H1 (cell line): ENCODE measurements at regions not wholly inside any gene's neighbourhood (a gene's known extent, or its start where the extent isn't known, plus 50 kb on each side); places are given as distances from the start of the nearest gene placed in this dataset.

Experiments
- CTCF ChIA-PET: fragments of 300-600 bp; sonication (Branson Sonifier 250); formaldehyde crosslinking; loops from one replicate; lab custom pipeline; 2021; ENCODE audit not compliant: partially characterized antibody; lab: Charles Lee
- POLR2A ChIA-PET: fragments of 300-600 bp; sonication (Branson Sonifier 250); formaldehyde crosslinking; loops from one replicate; lab custom pipeline; 2021; ENCODE audit warnings: inconsistent platforms; ENCODE audit not compliant: partially characterized antibody; lab: Charles Lee
- DNase-seq, 2 experiments: peaks; one replicate each; pipeline versions ENCODE4 v3.0.0 to v3.0.0-alpha.2; 2010 to 2022; ENCODE audit warnings: low spot score in 2 of 2, low read depth in 1 of 2, mixed read lengths in 1 of 2
- FAIRE-seq: peaks from 2 replicates; lab custom pipeline; 2011; peaks lifted over from hg19 to GRCh38; lab: Jason Lieb, UNC
- H2AFZ ChIP-seq: 2 replicates; pipeline ENCODE4 v1.8.1; 2012; ENCODE audit warnings: low read length, inconsistent platforms
- H2AK5ac ChIP-seq: 2 replicates; pipeline ENCODE4 v1.6.1; 2013; ENCODE audit warnings: low read depth, low read length
- H2BK120ac ChIP-seq: replicated peaks from 2 replicates; pipeline ENCODE3; 2013; ENCODE audit warnings: low read depth, low read length, inconsistent platforms
- H2BK12ac ChIP-seq: 2 replicates; pipeline ENCODE4 v1.6.1; 2013; ENCODE audit warnings: low read depth, low read length
- H2BK15ac ChIP-seq: 2 replicates; pipeline ENCODE4 v1.6.1; 2013; ENCODE audit warnings: low read length
- H2BK20ac ChIP-seq: 2 replicates; pipeline ENCODE4 v1.6.1; 2013; ENCODE audit warnings: low read length
- H2BK5ac ChIP-seq: 2 replicates; pipeline ENCODE4 v1.6.1; 2013; ENCODE audit warnings: low read depth, low read length
- H3K14ac ChIP-seq: 2 replicates; pipeline ENCODE4 v1.6.1; 2013; ENCODE audit warnings: inconsistent platforms; ENCODE audit not compliant: insufficient read length
- H3K18ac ChIP-seq: 2 replicates; pipeline ENCODE4 v1.6.1; 2013; ENCODE audit warnings: low read length; ENCODE audit errors: extremely low read depth
- H3K23ac ChIP-seq: 2 replicates; pipeline ENCODE4 v1.6.1; 2013; ENCODE audit warnings: inconsistent platforms; ENCODE audit not compliant: insufficient read length
- H3K23me2 ChIP-seq: 2 replicates; pipeline ENCODE4 v1.6.1; 2013; ENCODE audit warnings: low read depth, low read length
- H3K27ac ChIP-seq: 2 replicates; pipeline ENCODE4 v1.6.1; 2011; ENCODE audit warnings: low read depth, low read length, inconsistent platforms
- H3K27me3 ChIP-seq, 4 experiments: replicated peaks in 1 of 4; 1 replicate in 1 of 4; 2 replicates in 3 of 4; pipeline versions ENCODE4 v1.6.1 to v1.8.1; 2011 to 2013; ENCODE audit warnings: low read length in 3 of 4, mild to moderate bottlenecking in 3 of 4, inconsistent platforms in 2 of 4, mixed read lengths in 2 of 4, moderate library complexity in 1 of 4; ENCODE audit not compliant: control insufficient read depth in 3 of 4, insufficient read depth in 3 of 4; ENCODE audit errors: extremely low read depth in 1 of 4
- H3K36me3 ChIP-seq, 4 experiments: 2 replicates each; pipeline versions ENCODE4 v1.6.1 to v1.8.1; 2011 to 2013; ENCODE audit warnings: mild to moderate bottlenecking in 4 of 4, low read length in 3 of 4, moderate library complexity in 2 of 4, control low read depth in 1 of 4, inconsistent platforms in 1 of 4; ENCODE audit not compliant: insufficient read depth in 4 of 4, control insufficient read depth in 2 of 4
- H3K4ac ChIP-seq: replicated peaks from 2 replicates; pipeline ENCODE3; 2013; ENCODE audit warnings: low read length, low read depth, mixed read lengths, inconsistent platforms; ENCODE audit not compliant: insufficient read length
- H3K4me1 ChIP-seq, 4 experiments: replicated peaks in 1 of 4; 1 replicate in 1 of 4; 2 replicates in 3 of 4; pipeline versions ENCODE4 v1.6.1 to v1.8.1; 2011 to 2013; ENCODE audit warnings: low read length in 3 of 4, inconsistent platforms in 2 of 4, mixed read lengths in 1 of 4; ENCODE audit not compliant: insufficient read depth in 4 of 4, control insufficient read depth in 3 of 4
- H3K4me2 ChIP-seq, 2 experiments: 2 replicates each; pipeline versions ENCODE4 v1.6.1 to v1.8.1; 2011 to 2013; ENCODE audit warnings: low read depth in 2 of 2, low read length in 2 of 2, control low read depth in 1 of 2, inconsistent platforms in 1 of 2, mild to moderate bottlenecking in 1 of 2; ENCODE audit not compliant: insufficient read depth in 1 of 2
- H3K4me3 ChIP-seq, 4 experiments: fragments of 200-600, 300-600 bp in 1 of 4; sonication (generic), shearing (Covaris generic), sonication (Bioruptor Twin) in 1 of 4; 2 replicates each; pipeline versions ENCODE4 v1.5.1 to v1.8.1; 2011 to 2016; ENCODE audit warnings: low read length in 4 of 4, low read depth in 3 of 4, control low read depth in 2 of 4, inconsistent platforms in 2 of 4, mild to moderate bottlenecking in 2 of 4, mixed read lengths in 1 of 4, moderate library complexity in 1 of 4; ENCODE audit not compliant: insufficient read depth in 2 of 4; ENCODE audit errors: extremely low read depth in 1 of 4
- H3K56ac ChIP-seq: replicated peaks from 2 replicates; pipeline ENCODE3; 2013; ENCODE audit warnings: low read depth, mild to moderate bottlenecking, mixed read lengths, low read length, inconsistent platforms; ENCODE audit not compliant: insufficient read length
- H3K79me1 ChIP-seq: 2 replicates; pipeline ENCODE4 v1.6.1; 2013; ENCODE audit warnings: low read depth, low read length, control low read depth
- H3K79me2 ChIP-seq, 2 experiments: 2 replicates each; pipeline versions ENCODE4 v1.6.1 to v1.8.1; 2012 to 2013; ENCODE audit warnings: low read length in 2 of 2, mild to moderate bottlenecking in 2 of 2, inconsistent platforms in 1 of 2; ENCODE audit not compliant: insufficient read depth in 2 of 2, control insufficient read depth in 1 of 2
- H3K9ac ChIP-seq, 4 experiments: replicated peaks in 1 of 4; 1 replicate in 1 of 4; 2 replicates in 3 of 4; pipeline versions ENCODE4 v1.6.1 to v1.8.1; 2011 to 2013; ENCODE audit warnings: low read depth in 3 of 4, low read length in 3 of 4, control low read depth in 2 of 4, mild to moderate bottlenecking in 2 of 4, moderate library complexity in 2 of 4, inconsistent platforms in 1 of 4; ENCODE audit errors: extremely low read depth in 1 of 4
- H3K9me3 ChIP-seq, 2 experiments: 2 replicates each; pipeline versions ENCODE4 v1.6.1 to v1.8.1; 2012 to 2013; ENCODE audit warnings: mild to moderate bottlenecking in 2 of 2, moderate library complexity in 2 of 2, control low read depth in 1 of 2, inconsistent platforms in 1 of 2, low read depth in 1 of 2, low read length in 1 of 2, mixed read lengths in 1 of 2; ENCODE audit not compliant: insufficient read depth in 2 of 2
- H4K20me1 ChIP-seq, 2 experiments: replicated peaks in 1 of 2; 2 replicates each; pipeline versions ENCODE3 to v1.8.1; 2011 to 2013; ENCODE audit warnings: inconsistent platforms in 2 of 2, low read length in 2 of 2, mild to moderate bottlenecking in 1 of 2; ENCODE audit not compliant: insufficient read depth in 2 of 2, control insufficient read depth in 1 of 2
- H4K5ac ChIP-seq: 2 replicates; pipeline ENCODE4 v1.6.1; 2013; ENCODE audit warnings: low read length, low read depth, mixed read lengths, inconsistent platforms; ENCODE audit not compliant: insufficient read length
- H4K8ac ChIP-seq: 2 replicates; pipeline ENCODE4 v1.8.0; 2013; ENCODE audit warnings: mild to moderate bottlenecking, moderate library complexity, low read length, inconsistent platforms; ENCODE audit not compliant: insufficient read depth; ENCODE audit errors: extremely low read depth
- H4K91ac ChIP-seq: replicated peaks from 2 replicates; pipeline ENCODE3; 2013; ENCODE audit warnings: low read length, mixed read lengths, inconsistent platforms; ENCODE audit not compliant: insufficient read length
- GTF2F1 ChIP-seq: IDR thresholded peaks from 2 replicates; pipeline ENCODE4 v1.6.1; 2012; ENCODE audit warnings: low read depth, low read length, improper control_type of control experiment, borderline replicate concordance
- RBBP5 ChIP-seq: IDR thresholded peaks from 2 replicates; pipeline ENCODE4 v1.7.1; 2012; ENCODE audit warnings: low read depth, mild to moderate bottlenecking, inconsistent platforms, low read length, moderate library complexity, borderline replicate concordance
- WGBS, 2 experiments: shearing (Covaris generic) in 1 of 2; methylation state at CpG; one replicate each; pipeline versions ENCODE4 v1.1.6 to v1.1.7; 2013 to 2015; ENCODE audit warnings: low lambda C conversion rate in 2 of 2, mixed read lengths in 2 of 2, inconsistent platforms in 1 of 2, low coverage in 1 of 2, missing lambda C conversion rate in 1 of 2; ENCODE audit not compliant: insufficient replicate concordance in 2 of 2, insufficient coverage in 1 of 2, insufficient read length in 1 of 2; ENCODE audit errors: extremely low coverage in 1 of 2, missing lambda C conversion rate in 1 of 2; 5-methylcytosine and 5-hydroxymethylcytosine counted together

DNA sequence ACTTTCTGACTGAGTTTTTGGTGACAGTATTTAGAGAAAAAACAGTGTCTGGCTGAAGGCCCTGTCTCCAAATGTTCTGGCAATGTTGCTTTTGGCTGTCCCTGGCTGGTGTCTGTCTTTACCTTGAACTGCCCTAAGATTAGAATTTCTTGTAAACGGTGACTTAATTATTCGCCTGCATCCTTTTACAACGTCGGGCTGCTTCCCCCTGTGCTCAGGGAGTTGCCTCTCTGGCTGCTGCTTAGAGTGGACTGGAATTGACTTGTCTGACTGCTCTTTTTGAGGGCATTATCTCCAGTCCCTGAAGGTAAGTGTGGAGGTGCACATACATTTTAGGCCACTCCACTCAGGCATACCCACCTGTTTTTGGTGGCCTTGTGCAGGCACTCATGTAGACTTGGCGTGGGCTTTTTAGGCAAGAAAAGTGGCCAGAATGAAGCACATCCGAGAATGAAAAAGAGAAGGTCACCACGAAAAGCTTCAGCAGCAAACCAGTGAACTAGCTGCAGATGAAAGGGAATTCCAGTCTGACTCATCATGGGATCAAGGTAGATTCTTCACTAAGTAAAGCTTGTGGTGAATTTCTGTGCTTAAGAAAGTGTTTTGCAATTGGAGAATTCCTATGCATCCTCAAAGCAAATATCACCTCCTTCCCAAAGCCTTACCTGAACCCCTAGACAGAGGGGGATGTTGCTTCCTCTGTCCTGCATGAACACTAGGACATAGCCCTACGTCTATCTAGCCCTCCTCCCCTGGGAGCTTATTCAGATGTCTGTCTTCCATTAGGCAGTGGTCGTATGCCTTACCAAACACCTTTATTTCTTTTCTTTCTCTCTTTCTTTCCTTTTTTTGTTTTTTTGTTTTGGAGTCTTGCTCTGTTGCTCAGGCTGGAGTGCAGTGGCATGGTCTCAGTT, 230.3 kb upstream of the TRIB2 start:
- H4K8ac ChIP-seq = no peak overlapping the region; the same call in 1 of the 2 replicates
- H4K5ac ChIP-seq = no peak overlapping the region
- H3K18ac ChIP-seq = no peak overlapping the region
- no peak overlapping the region for H3K56ac ChIP-seq
- H2BK20ac ChIP-seq = no peak overlapping the region; the same call in 1 of the 2 replicates
- ChIA-PET POLR2A (interaction anchor here (0.6 to 1.5 kb wide), 2 partner anchors 10 to 68 kb away, joined by 3 read pairs; no protein-coding TSS in a partner anchor), CTCF (interaction anchor here (0.9 to 1.2 kb wide), 3 partner anchors 10 to 664 kb away, joined by 3 read pairs; no protein-coding TSS in a partner anchor)
- FAIRE-seq (no peak), DNase-seq (no peak)
- 0 out of 2 replicates have a peak overlapping the region, but pooled peaks have one; percentile 69 for H2BK12ac ChIP-seq
- H3K9ac ChIP-seq = no peak overlapping the region
- H3K4ac ChIP-seq = no peak overlapping the region
- H3K27me3 ChIP-seq = no peaks in the 10 kb centered on the region
- WGBS, 2 experiments = 81% methylated on average over 9 of the region's 9 CpGs; no CpG with 5 or more reads in 1 of the 2 experiments
- H2BK120ac ChIP-seq = no peak overlapping the region
- no peak overlapping the region for H2AK5ac ChIP-seq
- no peak overlapping the region for H2BK15ac ChIP-seq
- peaks cover 0 to 4% (median 0%) of the 10 kb centered on the region in 4 experiments; a peak in 1 of 7 replicates for H3K4me1 ChIP-seq
- H3K23ac ChIP-seq = no peak overlapping the region
- no peak overlapping the region for H4K91ac ChIP-seq
- H3K79me2 ChIP-seq = no peaks in the 10 kb centered on the region
- TF ChIP-seq GTF2F1 (no peak), RBBP5 (no peak)
- no peak overlapping the region for H3K4me2 ChIP-seq
- no peaks in the 10 kb centered on the region for H3K79me1 ChIP-seq
- peak overlapping the region; percentile 44; the same call in 1 of the 2 replicates for H2AFZ ChIP-seq
- no peaks in the 10 kb centered on the region for H3K9me3 ChIP-seq
- no peaks in the 10 kb centered on the region for H4K20me1 ChIP-seq
- no peak overlapping the region for H3K4me3 ChIP-seq
- H3K23me2 ChIP-seq = no peaks in the 10 kb centered on the region
- H2BK5ac ChIP-seq = no peak overlapping the region
- H3K14ac ChIP-seq = no peak overlapping the region
- no peaks in the 10 kb centered on the region for H3K36me3 ChIP-seq
- no peak overlapping the region for H3K27ac ChIP-seq
